ENCODE measurements at regions not wholly inside any gene's neighbourhood (a gene's known extent, or its start where the extent isn't known, plus 50 kb on each side); places are given as distances from the start of the nearest gene placed in this dataset.

- TF ChIP-seq EZH2phosphoT487 (IDR thresholded peaks at IDR 0.05; ENCODE audit: unreplicated experiment) (no peak), STAT1 (IDR thresholded peaks at IDR 0.05; ENCODE audit: unreplicated experiment) (no peak), JUNB (IDR thresholded peaks at IDR 0.05; ENCODE audit: unreplicated experiment) (no peak), CREB1 (CRISPR knock-in tag; IDR thresholded peaks at IDR 0.05; ENCODE audit: low read depth) (no peak), ZNF114 (CRISPR knock-in tag; IDR thresholded peaks at IDR 0.05) (no peak), ZNF331 (CRISPR knock-in tag; IDR thresholded peaks at IDR 0.05; ENCODE audit: low read depth) (no peak)
- TF ChIP-seq, protein P1, sequence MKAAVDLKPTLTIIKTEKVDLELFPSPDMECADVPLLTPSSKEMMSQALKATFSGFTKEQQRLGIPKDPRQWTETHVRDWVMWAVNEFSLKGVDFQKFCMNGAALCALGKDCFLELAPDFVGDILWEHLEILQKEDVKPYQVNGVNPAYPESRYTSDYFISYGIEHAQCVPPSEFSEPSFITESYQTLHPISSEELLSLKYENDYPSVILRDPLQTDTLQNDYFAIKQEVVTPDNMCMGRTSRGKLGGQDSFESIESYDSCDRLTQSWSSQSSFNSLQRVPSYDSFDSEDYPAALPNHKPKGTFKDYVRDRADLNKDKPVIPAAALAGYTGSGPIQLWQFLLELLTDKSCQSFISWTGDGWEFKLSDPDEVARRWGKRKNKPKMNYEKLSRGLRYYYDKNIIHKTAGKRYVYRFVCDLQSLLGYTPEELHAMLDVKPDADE (IDR thresholded peaks at IDR 0.05): no peak
Observed at GRCh38 chr6:120096696-120097260, 747.2 kb upstream of the MAN1A1 start (continued).

- Mint-ChIP-seq H3K4me3 (no peak overlapping the region), H3K9me3 (no peaks in the 10 kb centered on the region), H3K36me3 (ENCODE audit: low read depth) (no peaks in the 10 kb centered on the region), H3K4me1 (no peaks in the 10 kb centered on the region), H3K27me3 (ENCODE audit: insufficient read depth, low read depth, poor library complexity) (no peaks in the 10 kb centered on the region), H3K27ac (no peak overlapping the region)
- Histone ChIP-seq H3K4me2 (no peak overlapping the region), H3K36me3 (ENCODE audit: insufficient read depth) (no peaks in the 10 kb centered on the region), H3K4me1 (ENCODE audit: insufficient read depth) (no peaks in the 10 kb centered on the region), H3K27ac (ENCODE audit: low read depth) (no peak overlapping the region), H3K4me3 (no peak overlapping the region), H3K27me3 (ENCODE audit: insufficient read depth) (no peaks in the 10 kb centered on the region), H4K20me1 (replicated peaks; ENCODE audit: insufficient read depth) (no peaks in the 10 kb centered on the region), H3K79me2 (replicated peaks; ENCODE audit: insufficient read depth) (no peaks in the 10 kb centered on the region), H2AFZ (peak overlapping the region; percentile 21; the same call in 1 of the 2 replicates), H3F3A (replicated peaks; ENCODE audit: low read depth) (no peaks in the 10 kb centered on the region), H3K9me2 (ENCODE audit: insufficient read depth) (no peaks in the 10 kb centered on the region)
- ATAC-seq (no peak), DNase-seq (ENCODE audit: low spot score) (no peak)
- TF ChIP-seq NANOG (IDR thresholded peaks at IDR 0.05; ENCODE audit: borderline replicate concordance) (no peak), CREB1 (CRISPR knock-in tag; IDR thresholded peaks at IDR 0.05; ENCODE audit: low read depth) (no peak), STAT1 (IDR thresholded peaks at IDR 0.05; ENCODE audit: unreplicated experiment) (no peak), ZNF331 (CRISPR knock-in tag; IDR thresholded peaks at IDR 0.05; ENCODE audit: low read depth) (no peak)
- TF ChIP-seq, protein P1 (IDR thresholded peaks at IDR 0.05): no peak
- TF ChIP-seq, protein P2, sequence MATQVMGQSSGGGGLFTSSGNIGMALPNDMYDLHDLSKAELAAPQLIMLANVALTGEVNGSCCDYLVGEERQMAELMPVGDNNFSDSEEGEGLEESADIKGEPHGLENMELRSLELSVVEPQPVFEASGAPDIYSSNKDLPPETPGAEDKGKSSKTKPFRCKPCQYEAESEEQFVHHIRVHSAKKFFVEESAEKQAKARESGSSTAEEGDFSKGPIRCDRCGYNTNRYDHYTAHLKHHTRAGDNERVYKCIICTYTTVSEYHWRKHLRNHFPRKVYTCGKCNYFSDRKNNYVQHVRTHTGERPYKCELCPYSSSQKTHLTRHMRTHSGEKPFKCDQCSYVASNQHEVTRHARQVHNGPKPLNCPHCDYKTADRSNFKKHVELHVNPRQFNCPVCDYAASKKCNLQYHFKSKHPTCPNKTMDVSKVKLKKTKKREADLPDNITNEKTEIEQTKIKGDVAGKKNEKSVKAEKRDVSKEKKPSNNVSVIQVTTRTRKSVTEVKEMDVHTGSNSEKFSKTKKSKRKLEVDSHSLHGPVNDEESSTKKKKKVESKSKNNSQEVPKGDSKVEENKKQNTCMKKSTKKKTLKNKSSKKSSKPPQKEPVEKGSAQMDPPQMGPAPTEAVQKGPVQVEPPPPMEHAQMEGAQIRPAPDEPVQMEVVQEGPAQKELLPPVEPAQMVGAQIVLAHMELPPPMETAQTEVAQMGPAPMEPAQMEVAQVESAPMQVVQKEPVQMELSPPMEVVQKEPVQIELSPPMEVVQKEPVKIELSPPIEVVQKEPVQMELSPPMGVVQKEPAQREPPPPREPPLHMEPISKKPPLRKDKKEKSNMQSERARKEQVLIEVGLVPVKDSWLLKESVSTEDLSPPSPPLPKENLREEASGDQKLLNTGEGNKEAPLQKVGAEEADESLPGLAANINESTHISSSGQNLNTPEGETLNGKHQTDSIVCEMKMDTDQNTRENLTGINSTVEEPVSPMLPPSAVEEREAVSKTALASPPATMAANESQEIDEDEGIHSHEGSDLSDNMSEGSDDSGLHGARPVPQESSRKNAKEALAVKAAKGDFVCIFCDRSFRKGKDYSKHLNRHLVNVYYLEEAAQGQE (IDR thresholded peaks at IDR 0.05; ENCODE audit: unreplicated experiment): no peak
Observed at GRCh38 chr6:120083186-120083585, 733.6 kb upstream of the MAN1A1 start.
